H1 (cell line): ENCODE measurements at regions not wholly inside any gene's neighbourhood (a gene's known extent, or its start where the extent isn't known, plus 50 kb on each side); places are given as distances from the start of the nearest gene placed in this dataset.

Experiments used
- CBX8 ChIP-seq: fragments of 300-800, 300-1000 bp; sonication (generic); IDR thresholded peaks from 2 replicates; pipeline ENCODE4 v1.7.1; 2016; ENCODE audit warnings: low read depth, low read length, borderline replicate concordance

DNA sequence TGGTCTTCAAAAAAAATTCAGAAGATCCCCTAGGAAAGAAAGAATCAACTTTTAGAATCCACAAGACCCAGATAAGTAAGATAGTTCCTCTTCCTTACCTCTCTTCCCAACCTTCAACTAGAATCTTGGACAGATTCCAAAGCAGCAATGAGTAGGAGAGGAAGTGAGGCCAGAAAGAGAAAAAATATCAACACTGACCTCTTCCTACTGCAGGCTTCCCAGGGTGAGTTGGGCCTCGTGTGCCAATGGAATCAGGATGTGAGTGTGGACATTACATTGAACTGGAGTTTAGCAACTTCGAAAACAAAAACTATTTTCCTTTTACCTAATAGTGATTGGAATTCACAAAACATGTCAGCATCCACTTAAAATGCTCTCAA lies 102.5 kb upstream of the PIEZO2 start (continued):
- TF ChIP-seq CBX8, result no peak
